ENCODE measurements at regions not wholly inside any gene's neighbourhood (a gene's known extent, or its start where the extent isn't known, plus 50 kb on each side); places are given as distances from the start of the nearest gene placed in this dataset.

DNA sequence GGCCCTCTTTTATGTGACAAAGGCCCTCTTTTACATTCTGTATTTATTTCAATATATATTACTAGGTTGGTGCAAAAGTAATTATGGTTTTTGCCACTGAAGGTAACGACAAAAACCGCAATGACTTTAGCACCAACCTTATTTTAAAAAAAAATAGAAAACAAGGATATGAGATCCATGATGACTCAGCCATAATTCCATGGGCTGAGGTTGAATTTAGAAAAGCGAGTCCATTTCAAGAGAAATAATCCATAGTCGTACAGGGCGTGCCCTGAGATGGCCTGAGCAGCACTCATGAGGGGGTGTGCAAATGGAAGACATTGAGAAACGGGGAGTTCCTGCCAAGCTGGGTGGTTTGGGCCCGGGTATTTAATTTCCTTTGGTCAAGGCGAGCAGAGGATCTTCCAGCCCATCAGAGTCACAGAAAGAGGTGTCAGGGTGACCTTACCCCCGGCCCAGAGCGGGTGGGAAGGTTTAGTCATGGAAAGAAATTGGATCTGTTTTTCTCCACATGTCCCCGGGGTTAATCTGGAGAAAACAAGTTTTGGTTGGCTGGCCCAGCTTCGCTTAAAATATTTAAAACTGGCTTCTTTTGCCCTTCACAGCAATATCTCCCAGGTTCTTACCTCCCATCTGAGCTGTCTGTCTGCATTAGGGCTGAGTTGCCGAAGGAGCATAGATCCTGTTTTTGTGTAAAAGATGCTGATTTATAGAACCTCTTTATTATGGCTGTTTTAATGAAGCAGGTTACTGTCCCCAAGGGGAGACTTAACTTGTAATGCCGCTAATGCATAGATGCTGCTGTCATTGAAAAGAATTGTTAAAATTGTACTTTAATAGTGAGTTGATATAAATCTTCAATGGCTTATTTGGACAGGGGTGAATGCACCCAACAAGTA lies 255.6 kb downstream of the PREX1 start:
- no peak for DNase-seq (ENCODE audit: low read depth)

DNA sequence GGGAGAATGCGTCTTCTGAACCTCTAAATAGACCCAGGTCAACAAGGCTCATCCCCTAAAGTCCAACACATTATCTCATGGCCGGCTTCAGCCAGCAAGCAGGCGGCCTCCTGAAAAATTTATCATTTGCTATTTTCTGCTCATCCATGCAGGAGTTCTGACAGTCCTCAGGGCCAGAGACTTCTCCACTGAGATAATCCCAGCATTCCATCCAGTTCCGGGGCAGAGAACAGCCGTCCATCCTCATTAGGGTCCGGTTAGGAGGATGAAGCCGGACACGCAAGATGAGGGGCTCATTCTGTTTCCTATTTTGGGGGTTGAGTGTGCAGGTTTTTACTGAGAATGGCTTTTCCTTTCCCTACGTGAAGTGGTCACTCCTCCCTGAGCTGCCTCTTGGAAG lies 258.1 kb downstream of the PREX1 start:
- DNase-seq (ENCODE audit: low read depth), result no peak

DNA sequence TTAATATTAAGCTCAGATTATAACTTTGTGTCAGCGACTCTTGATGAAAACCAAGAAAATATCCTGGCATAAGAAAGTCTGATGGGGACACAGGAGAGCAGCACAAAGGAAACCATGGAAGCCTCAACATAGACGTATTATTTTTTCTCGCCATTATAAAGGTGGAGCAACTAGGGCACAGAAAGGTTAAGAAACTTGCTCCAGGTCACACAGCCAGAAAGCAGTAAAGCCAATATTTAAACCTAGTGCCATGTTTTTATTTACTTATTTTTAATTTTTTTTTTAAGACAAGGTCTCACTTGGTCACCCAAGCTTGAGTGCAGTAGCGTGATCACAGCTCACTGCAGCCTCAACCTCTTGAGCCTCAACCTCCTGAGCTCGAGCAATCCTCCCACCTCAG lies 259.3 kb downstream of the PREX1 start:
- DNase-seq (ENCODE audit: low read depth), result no peak

DNA sequence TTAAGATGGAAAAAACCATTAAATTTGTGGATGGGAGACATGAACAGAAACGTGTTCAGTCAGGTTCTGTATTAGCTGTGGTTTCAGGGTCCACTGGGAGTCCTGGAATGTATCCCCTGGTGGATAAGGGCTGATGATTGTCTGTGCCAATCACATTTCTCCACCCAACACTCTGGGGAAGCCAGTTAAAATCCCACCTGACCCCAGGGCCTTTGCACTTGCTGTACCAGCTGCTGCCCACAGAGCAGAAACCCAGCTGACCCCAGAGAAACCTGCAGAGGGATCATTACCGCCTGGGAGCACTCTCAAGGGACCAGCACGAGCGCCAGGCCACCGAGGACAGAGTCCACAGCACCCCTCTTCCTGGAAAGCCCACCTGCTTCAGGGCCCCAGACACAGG lies 260.7 kb downstream of the PREX1 start:
- DNase-seq (ENCODE audit: low read depth), result no peak

DNA sequence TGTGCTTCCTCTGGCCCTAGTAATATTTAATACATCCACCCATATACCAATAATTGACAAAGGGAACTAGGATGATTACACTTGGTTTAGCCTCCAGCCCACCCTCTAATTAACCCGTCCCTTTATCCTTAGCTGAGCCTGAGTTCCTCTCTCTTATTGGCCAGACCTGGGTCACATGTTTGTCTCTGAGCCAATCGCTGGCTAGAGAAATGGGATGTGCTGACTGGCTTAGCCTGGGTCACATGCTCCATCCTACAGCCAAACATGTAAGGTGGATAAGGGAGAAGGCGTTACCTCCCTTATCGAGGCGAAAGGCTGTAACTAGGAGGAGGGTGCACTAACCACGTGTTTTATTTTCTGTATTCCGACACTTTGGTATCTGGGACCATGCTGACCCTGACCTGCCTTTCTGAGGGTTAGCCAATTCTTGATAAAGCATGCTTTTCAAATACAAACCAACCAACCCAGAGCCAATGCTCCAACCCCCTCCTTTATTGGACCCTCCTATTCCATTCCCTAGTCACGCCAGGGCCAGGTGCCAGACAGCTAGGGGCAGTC lies 262.7 kb downstream of the PREX1 start:
- DNase-seq (ENCODE audit: low read depth), result no peak

DNA sequence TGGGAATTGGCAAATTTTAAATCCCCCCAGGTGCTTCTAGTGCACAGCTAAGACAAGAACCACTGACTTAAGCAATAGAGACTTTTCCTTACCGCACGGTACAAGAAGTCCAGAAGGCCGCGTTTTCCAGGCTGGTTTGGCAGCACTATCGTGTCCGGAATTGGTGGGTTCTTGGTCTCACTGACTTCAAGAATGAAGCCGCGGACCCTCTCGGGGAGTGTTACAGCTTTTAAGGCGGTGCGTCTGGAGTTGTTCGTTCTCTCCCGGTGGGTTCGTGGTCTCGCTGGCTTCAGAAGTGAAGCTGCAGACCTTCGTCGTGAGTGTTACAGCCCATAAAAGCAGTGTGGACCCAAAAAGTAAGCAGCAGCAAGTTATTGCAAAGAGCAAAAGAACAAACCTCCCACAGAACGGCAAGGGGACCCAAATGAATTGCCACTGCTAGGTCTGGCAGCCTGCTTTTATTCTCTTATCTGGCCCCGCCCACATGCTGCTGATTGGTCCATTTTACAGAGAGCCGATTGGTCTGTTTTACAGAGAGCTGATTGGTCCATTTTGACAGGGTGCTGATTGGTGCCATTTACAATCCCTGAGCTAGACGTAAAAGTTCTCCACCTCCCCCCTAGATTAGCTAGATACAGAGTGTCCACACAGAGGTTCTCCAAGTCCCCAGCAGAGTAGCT lies 264.5 kb downstream of the PREX1 start:
- no peak for DNase-seq (ENCODE audit: low read depth)

DNA sequence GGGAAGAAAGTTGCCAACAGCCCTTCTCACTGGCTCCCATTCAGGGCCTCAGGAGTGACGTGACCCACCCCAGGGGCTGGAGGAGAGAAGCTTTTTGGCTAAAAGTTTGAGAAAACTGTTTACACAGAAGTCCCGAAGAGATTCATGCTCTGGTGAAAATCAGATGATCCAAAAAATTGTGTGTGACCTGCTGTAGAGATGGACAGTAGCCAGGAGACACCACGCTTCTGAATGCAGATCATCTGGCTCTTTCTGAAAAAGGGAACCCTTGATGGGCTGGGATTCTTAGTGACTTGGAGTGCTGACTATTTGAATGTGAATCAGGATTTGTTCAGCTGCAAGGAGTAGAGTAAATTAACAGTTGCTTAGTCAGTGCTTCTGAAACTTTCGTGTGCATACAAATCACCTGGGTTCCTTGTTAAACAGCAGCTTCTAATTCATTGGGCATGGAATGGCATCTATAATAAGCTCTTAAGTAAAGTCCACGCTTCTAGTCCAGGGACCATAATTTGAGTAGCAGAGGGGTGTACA lies 265.1 kb downstream of the PREX1 start:
- DNase-seq (ENCODE audit: low read depth), result no peak

DNA sequence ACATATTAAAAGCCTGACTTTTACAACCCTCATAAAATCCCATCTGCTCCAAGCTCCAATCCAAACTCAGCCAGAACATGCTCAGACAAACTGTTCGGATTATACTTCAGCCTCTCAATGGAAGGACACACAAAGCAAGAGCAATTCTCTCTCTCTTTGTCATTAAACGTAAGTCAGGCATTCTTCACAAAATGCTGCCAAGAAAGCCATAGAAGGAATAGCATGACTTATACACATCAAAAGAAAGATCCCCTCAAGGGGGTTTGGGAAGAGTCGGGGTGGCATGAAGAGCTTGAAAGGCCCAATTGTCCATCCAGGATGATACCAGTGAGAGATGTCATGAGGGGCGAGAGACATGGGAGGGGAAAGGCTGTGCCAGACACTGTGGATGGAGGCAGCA lies 268.9 kb downstream of the PREX1 start:
- no peak for DNase-seq (ENCODE audit: low read depth)

DNA sequence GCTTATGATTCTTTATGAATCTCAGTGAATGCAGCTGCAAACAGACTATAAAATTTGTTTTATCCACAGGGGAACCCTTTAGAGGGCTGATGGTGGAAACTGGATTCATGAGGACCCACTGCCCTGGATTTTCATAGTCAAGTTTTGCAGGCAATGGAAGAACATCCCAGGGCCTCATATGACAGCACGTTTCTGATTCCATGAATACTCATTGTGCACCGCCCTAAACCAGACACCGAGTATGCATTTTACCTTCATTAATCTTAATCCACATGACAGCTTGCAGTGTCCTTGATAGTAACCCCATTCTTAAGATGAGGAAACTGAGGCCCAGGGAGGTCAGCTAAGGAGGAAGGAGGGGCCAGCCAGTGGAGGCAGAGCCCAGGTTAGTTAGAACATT lies 270.4 kb downstream of the PREX1 start:
- DNase-seq (ENCODE audit: low read depth), result no peak

DNA sequence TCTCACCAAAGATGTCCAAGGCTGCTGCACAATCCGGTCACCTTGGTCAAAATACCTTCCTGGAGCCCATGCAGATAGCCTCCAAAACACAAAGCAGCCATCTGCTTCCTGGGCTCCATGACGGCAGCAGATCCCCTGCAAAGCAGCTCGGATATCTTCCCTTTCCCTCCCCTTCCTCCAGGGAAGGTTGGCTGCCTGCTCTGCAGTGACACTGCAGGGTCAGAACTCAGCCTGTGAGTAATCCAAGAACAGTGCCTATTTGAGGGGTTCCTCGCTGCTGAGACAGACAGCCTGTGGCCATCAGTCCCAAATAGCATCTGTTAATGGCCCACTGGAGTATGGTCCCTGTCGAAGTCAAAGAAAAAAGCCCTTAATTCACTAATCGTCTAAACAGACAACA lies 270.8 kb downstream of the PREX1 start:
- no peak for DNase-seq (ENCODE audit: low read depth)

DNA sequence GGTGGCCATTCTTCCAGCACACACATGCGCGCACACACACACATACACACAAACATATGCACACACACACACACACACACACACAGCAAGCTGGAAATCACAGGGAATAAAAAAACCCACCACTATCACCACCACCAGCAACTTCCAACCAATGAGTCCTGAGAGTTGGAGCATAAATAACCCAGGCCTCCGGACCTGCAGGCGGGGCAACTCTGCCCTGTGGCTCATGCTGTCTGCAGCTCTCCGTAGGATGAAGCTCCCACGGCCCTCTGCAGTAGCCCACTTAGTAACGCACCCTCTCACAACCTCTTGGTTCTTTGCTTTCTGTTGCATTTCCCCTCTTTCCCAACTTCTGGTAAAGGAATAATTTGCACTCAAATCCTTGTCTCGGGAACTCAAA lies 275.2 kb downstream of the PREX1 start:
- DNase-seq (ENCODE audit: low read depth), result no peak

DNA sequence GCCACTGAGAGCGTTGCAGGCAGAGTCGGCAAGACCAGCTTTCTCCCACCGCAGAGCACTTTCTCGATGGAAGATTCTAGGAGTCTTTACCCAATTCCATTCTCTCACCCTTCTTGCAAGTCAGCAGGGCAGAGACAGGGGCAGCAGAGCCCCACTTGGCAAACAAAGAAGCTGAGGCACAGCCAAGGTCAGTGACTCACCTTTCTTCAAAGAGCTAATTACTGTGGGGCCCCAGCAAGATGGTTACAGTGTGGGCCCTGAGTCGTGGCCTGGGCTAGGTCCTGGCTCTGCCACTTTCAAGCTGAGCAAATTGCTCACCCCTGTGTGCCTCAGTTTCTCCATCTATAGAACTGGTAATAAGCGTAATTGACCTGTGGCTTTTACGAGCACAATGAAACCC lies 277.0 kb downstream of the PREX1 start:
- DNase-seq (ENCODE audit: low read depth), result no peak

DNA sequence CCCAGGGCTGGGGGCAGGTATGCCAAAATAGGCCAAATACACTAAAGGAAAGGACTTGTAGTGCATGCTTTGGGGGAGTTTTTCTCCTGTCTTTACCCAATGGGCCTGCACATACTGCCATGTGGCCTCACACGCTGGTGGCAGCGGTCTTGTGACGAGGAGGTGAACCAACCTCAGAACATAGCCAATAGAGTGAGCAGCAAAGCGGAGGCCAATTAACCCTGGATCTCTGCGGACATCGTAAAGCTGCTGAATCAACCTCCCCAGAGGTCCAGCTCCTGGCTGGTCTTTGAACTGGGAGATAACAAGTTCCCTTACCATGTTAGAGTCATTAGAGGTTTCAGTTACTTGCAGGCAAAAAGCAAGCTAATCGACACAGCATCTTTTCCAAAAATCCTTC lies 280.1 kb downstream of the PREX1 start:
- no peak for DNase-seq (ENCODE audit: low read depth)

DNA sequence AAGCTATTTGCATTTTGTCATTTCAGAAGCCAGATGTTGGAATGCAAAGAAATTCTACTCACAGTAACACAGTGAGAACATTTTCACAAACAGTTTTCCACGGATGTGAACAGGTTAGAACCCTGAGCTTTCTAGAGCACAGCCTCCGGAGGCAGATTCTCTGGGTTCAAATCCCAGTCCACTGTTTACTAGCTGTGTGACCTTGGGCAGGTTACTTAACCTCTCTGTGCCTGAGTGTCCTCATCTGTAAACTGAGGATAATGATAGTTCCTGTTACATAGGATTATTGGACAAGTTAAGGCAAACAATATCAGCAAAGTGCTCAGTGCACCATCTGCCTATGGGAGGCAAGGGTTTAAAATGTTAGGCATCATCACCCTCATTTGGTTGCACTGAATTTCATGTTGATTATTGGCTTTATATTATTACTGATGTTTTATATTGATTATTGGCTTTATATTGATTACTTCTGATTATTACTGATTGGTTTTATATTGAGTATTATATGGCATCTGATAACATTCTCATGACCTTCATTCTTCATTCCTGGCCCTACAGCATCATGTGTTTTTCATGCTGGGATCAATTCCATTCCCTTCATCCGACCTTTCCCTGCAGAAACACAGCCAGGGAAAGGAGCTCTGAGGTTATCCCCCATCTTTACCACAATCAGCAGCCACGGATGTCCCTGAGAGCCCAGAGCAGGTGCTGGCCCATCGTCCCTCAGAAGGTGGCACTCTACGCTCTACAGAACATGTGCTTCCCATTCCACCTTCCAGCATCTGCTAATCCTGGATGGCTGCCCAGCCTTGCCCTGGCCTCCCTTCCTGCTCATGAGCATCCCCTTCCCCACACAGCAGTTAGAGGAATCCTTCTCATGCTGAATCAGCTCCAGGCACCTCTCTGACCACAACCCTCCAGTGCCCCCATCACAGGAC lies 283.1 kb downstream of the PREX1 start:
- DNase-seq (ENCODE audit: low read depth), result no peak

DNA sequence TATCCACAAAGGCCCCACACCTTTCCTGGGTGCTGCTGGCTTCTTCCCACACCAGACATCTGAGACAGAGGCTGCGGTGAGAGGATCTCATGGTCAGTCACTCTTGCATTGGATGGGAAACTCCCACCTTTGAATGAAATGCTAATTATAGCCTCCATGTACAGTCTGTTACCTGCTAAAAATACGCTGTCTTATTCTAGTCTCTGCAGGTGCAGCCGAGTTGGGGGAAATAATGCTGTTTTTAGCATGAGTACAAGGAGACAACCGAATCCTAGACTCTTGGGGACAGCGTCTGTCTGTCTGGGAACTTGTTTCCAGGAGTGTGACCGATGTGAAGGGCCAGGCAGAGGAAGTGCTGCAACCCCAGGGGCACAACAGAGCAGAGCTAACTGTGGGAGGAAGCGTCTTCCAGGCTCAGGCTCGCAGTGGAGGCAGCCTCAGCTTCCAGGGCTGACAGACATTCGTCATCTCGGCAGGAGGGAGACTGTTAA lies 286.2 kb downstream of the PREX1 start:
- DNase-seq (ENCODE audit: low read depth), result no peak

DNA sequence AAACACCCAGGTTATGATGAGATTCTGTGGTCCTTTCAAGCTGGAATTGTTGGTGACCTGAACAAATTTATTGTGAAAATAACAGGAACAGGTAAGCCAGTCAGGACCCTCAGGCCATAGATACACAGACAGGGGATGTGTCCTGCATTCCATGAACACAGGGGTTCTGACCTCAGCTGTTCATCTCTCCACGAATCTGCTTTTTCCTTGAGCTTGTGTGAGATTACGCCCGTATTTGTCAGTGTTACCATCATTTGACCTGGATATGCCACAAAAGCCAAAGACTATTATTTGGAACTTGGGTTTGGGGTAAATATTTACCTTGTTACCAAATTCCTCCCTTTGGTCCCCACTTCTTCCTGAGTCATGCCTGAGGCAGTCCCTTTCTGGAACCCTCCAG lies 288.9 kb downstream of the PREX1 start:
- DNase-seq (ENCODE audit: low read depth), result no peak

DNA sequence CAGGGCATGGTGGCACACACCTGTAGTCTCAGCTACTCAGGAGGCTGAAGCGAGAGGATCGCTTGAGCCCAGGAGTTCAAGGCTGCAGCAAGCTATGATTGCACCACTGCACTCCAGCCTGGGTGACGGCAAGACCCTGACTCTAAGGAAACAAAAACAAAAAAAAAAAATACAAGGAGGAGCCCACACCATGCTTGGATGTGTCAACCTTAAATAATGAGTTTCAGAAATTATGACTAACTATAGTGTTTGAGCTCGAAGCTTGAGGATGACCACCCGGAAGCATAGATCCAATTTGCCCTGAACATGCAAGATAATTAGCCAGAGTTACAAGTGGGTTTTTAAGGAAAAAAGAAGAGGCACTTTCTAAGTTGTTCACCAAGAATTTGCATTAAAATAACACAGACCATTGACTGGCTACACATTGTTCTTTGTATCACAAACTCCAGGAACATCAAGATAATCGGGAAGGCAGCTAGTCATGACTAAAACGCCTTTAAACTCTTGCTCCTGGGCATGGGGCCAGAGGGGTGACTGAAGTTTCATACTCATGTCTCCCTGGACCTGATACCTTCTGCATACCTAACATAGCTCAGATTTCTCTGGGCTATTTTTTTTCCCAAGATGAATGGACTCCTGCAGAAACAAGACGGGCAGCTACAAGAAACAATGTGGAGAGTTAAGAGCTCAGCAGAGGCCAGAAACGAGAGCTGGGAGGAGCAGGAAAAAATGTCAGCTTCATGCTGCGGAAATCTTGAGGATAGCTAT lies 289.6 kb downstream of the PREX1 start:
- DNase-seq (ENCODE audit: low read depth), result peak; percentile 59

DNA sequence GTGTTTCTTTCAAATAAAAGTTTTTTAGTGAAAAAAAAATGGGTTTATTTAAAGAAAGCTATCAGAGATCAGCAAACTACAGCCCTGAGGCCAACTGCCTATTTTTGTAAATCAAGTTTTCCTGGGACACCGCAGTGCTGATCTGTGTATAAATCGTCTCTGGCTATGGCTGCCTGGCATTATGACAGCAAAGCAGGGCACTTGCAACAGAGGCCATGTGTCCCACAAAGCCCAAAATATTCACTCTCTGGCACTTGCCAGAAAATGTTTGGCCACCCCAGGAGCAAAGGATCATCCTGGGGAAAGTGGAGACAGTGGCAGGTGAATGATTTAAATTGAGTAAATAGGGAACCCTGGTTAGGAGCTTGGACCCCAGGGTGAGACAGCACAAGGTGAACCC lies 291.6 kb downstream of the PREX1 start:
- no peak for DNase-seq (ENCODE audit: low read depth)

DNA sequence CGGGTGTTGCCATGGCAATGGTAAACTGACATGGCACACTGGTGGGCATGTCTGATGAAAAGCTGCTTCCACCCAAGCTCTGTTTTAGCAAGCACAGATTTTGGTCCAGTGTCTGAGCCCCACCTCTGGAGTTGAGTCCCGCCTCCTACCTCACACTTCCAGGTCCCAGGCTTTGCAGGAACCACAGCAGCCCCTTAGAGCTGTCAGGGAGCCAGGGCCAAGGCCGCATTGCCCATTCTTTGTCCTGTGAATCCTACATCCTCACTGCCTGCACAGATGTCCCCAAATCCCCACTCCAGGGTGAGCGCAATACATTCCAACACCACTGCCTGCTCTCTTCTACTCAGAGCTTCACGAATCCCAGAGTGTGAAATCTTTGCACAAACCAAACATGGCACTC lies 292.2 kb downstream of the PREX1 start:
- DNase-seq (ENCODE audit: low read depth), result no peak

DNA sequence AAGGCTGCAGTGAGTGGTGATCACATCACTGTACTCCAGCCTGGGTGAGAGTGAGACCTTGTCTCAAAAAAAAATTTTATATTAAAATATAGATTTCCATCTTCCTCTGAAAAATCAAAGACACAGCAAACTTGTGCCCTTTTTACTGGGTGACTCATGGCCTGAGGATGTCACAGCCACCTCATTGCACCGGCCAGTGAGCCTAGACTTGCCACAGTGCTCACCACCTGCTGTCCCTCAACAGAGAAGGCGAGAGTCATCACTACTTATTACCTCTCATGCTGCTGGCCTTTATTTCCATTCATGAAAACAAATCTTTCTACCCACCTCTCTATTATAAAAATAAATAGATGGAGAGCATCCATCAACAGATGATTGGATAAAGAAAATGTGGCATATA lies 295.8 kb downstream of the PREX1 start:
- no peak for DNase-seq (ENCODE audit: low read depth)

DNA sequence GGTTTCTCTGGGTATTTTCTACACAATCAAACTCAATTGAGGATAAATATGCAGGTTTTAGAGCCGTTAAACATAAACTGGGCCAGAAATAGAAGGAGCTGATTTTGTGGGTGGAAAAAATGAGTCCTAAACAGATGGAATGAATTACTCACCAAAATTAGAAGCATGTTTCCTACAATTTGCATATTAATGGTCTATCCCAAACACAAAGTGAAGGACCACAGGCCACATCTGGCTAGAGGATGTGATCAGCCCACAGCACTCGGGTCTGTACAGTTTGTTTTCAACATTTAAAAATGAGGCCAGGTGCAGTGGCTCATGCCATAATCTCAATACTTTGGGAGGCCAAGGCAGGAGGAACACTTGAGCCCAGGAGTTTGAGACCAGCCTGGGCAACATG lies 296.3 kb downstream of the PREX1 start:
- DNase-seq (ENCODE audit: low read depth), result no peak
